ENCODE measurements at regions not wholly inside any gene's neighbourhood (a gene's known extent, or its start where the extent isn't known, plus 50 kb on each side); places are given as distances from the start of the nearest gene placed in this dataset.

GRCh38 chr6:133806382-133807140 lies 82.4 kb upstream of the TCF21 start:
- H3K27me3 ChIP-seq: no peaks in the 10 kb centered on the region
- H3F3A ChIP-seq (ENCODE audit: low read depth): no peaks in the 10 kb centered on the region
- Mint-ChIP-seq H3K9me3 (peaks cover 3% of the 10 kb centered on the region), H3K4me1 (no peaks in the 10 kb centered on the region), H3K27me3 (ENCODE audit: insufficient read depth, low read depth) (no peaks in the 10 kb centered on the region), H3K36me3 (no peaks in the 10 kb centered on the region), H3K27ac (no peak overlapping the region), H3K4me3 (no peak overlapping the region)
- no peak overlapping the region for H3K9ac ChIP-seq
- no peaks in the 10 kb centered on the region for H3K4me1 ChIP-seq
- H3K36me3 ChIP-seq: no peaks in the 10 kb centered on the region
- H3K4me3 ChIP-seq: no peak overlapping the region
- DNase-seq (ENCODE audit: low spot score): no peak
- no peaks in the 10 kb centered on the region for H4K20me1 ChIP-seq (ENCODE audit: low read depth)
- H2AFZ ChIP-seq (replicated peaks): no peak overlapping the region
- H3K9me3 ChIP-seq (ENCODE audit: low read depth): no peaks in the 10 kb centered on the region
- H3K79me2 ChIP-seq (ENCODE audit: low read depth): no peaks in the 10 kb centered on the region
- no peak overlapping the region for H3K27ac ChIP-seq
- TF ChIP-seq EZH2 (IDR thresholded peaks at IDR 0.05): no peak
- TF ChIP-seq CTCF (IDR thresholded peaks at IDR 0.05): no peak
- TF ChIP-seq EZH2phosphoT487 (IDR thresholded peaks at IDR 0.05): no peak
- H3K4me2 ChIP-seq: no peak overlapping the region

- H3K36me3 Mint-ChIP-seq: no peaks in the 10 kb centered on the region
- H3K4me3 ChIP-seq: no peak overlapping the region
- no peaks in the 10 kb centered on the region for H3K79me2 ChIP-seq (ENCODE audit: low read depth)
- no peak overlapping the region for H3K9ac ChIP-seq
- no peaks in the 10 kb centered on the region for H3K9me3 ChIP-seq (ENCODE audit: low read depth)
- H3K27me3 ChIP-seq: no peaks in the 10 kb centered on the region
- no peaks in the 10 kb centered on the region for H3F3A ChIP-seq (ENCODE audit: low read depth)
- H4K20me1 ChIP-seq (ENCODE audit: low read depth): no peaks in the 10 kb centered on the region
- no peak overlapping the region for H3K4me3 Mint-ChIP-seq
- no peak overlapping the region for H2AFZ ChIP-seq (replicated peaks)
- no peaks in the 10 kb centered on the region for H3K36me3 ChIP-seq
- H3K9me3 Mint-ChIP-seq: peaks cover 3% of the 10 kb centered on the region
- no peak overlapping the region for H3K4me2 ChIP-seq
- no peaks in the 10 kb centered on the region for H3K4me1 ChIP-seq
- TF ChIP-seq EZH2phosphoT487 (IDR thresholded peaks at IDR 0.05) (no peak), EZH2 (IDR thresholded peaks at IDR 0.05) (no peak), CTCF (IDR thresholded peaks at IDR 0.05) (no peak)
- no peak for DNase-seq (ENCODE audit: low spot score)
- H3K4me1 Mint-ChIP-seq: no peaks in the 10 kb centered on the region
- no peaks in the 10 kb centered on the region for H3K27me3 Mint-ChIP-seq (ENCODE audit: insufficient read depth, low read depth)
- no peak overlapping the region for H3K27ac ChIP-seq
- no peak overlapping the region for H3K27ac Mint-ChIP-seq
Observed at GRCh38 chr6:133807501-133807900, 81.4 kb upstream of the TCF21 start.

- Histone ChIP-seq H4K20me1 (ENCODE audit: low read depth) (no peaks in the 10 kb centered on the region), H3K79me2 (ENCODE audit: low read depth) (no peaks in the 10 kb centered on the region), H3K27ac (no peak overlapping the region), H3K9me3 (ENCODE audit: low read depth) (no peaks in the 10 kb centered on the region), H2AFZ (replicated peaks) (no peak overlapping the region), H3F3A (ENCODE audit: low read depth) (no peaks in the 10 kb centered on the region), H3K36me3 (no peaks in the 10 kb centered on the region), H3K27me3 (no peaks in the 10 kb centered on the region), H3K4me3 (no peak overlapping the region), H3K4me2 (no peak overlapping the region), H3K9ac (no peak overlapping the region), H3K4me1 (no peaks in the 10 kb centered on the region)
- Mint-ChIP-seq H3K4me3 (no peak overlapping the region), H3K27me3 (ENCODE audit: insufficient read depth, low read depth) (peaks cover 3% of the 10 kb centered on the region), H3K9me3 (peaks cover 3% of the 10 kb centered on the region), H3K27ac (no peak overlapping the region), H3K36me3 (no peaks in the 10 kb centered on the region), H3K4me1 (no peaks in the 10 kb centered on the region)
- TF ChIP-seq CTCF (IDR thresholded peaks at IDR 0.05) (no peak), EZH2phosphoT487 (IDR thresholded peaks at IDR 0.05) (no peak), EZH2 (IDR thresholded peaks at IDR 0.05) (no peak)
- DNase-seq (ENCODE audit: low spot score): no peak
Observed at GRCh38 chr6:133809406-133809805, 79.5 kb upstream of the TCF21 start.

Data from neural progenitor cell (in vitro differentiated cells).